Astrocyte of the spinal cord (primary cell): ENCODE measurements at regions not wholly inside any gene's neighbourhood (a gene's known extent, or its start where the extent isn't known, plus 50 kb on each side); places are given as distances from the start of the nearest gene placed in this dataset.

Experiments used
- DNase-seq: peaks from one replicate; pipeline ENCODE4 v3.0.0; 2011; ENCODE audit warnings: low read depth, low spot score
- H3K4me3 ChIP-seq: 2 replicates; pipeline ENCODE4 v1.5.1; 2011; ENCODE audit warnings: low read depth, mild to moderate bottlenecking, low read length, moderate library complexity
- CTCF ChIP-seq: IDR thresholded peaks from 2 replicates; pipeline ENCODE4 v1.5.1; 2012; ENCODE audit warnings: low read depth, mild to moderate bottlenecking, low read length, inconsistent platforms
- in situ Hi-C: cut with HindIII; loops from 2 replicates; pipeline ENCODE4 v1.10.0; 2017; ENCODE audit warnings: low sequenced_read_pairs

DNA sequence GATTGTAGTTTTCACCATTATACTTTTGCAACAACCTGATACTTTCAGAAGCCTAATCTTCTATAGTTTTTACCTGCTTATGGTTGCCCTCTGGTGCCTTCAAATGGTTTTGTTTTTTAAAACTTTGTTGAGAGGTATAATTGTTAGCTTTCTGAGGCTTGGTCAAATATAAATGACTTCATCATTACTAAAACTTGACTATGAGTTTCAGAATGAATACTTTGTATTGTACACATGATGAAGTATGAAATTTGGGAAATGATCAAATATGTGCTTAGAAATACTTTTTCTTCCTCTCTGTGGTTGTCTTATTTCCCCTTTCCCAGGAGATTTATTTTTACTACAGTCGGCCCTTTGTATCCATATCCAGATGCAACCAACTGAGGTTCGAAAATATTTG is 151.8 kb upstream of the B3GALT2 start:
- no peak for TF ChIP-seq CTCF
- in situ Hi-C loops: no loop called here
- DNase-seq: peak; percentile 47
- no peak overlapping the region for H3K4me3 ChIP-seq

DNA sequence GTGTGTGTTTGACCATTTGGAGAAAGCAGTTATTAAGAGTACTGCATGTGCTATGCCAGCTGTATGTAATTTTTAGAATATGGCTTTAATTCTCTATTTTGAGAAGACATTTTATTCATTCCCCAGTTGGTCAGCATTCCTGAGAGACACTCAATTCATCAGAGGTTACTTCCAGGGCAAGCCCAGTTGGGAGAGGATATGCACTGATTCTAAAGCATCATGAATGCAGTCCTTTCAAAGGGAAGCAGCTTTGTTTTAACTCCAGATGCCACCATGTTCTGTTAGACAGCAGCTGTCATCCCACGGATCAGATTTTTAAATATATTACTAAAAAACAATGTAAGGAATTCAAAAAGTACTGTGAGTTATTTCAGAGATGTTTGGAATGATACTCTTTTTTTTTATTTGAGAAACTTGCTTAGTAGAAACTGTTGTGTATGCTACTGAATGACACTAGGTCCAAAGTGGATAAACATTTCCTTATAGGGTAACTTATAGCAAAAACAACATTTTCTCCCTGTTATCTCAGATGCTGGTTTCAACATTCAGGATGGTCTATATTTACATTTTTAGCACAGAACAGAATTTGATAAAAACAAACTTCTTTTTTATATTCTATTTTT is 149.5 kb upstream of the B3GALT2 start:
- no peak overlapping the region for H3K4me3 ChIP-seq
- TF ChIP-seq CTCF: no peak
- peak; percentile 71 for DNase-seq
- in situ Hi-C loops: no loop called here

DNA sequence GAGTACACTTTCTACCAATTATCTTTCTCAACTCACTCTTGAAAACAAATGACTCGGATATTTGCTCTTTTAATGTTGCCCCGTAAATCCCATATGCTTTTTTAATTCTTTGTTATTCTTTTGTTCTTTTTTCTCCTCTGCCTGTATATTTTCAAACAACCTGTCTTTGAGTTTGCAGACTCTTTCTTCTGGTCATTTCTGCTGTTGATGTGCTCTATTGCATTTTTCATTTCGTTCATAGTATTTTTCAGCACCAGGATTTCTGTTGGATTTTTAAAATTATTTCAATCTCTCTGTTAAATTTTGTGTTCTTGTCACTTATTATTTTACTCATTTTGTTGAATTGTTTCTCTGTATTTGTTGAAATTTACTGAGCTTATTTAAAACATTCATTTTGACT is 146.8 kb upstream of the B3GALT2 start:
- no peak for TF ChIP-seq CTCF
- in situ Hi-C loops: no loop called here
- no peak overlapping the region for H3K4me3 ChIP-seq
- no peak for DNase-seq

- no peak for TF ChIP-seq CTCF
- DNase-seq: no peak
- in situ Hi-C loops: no loop called here
- H3K4me3 ChIP-seq: no peak overlapping the region
These were observed 139.9 kb upstream of the B3GALT2 start for GRCh38 chr1:193326296-193326695.

DNA sequence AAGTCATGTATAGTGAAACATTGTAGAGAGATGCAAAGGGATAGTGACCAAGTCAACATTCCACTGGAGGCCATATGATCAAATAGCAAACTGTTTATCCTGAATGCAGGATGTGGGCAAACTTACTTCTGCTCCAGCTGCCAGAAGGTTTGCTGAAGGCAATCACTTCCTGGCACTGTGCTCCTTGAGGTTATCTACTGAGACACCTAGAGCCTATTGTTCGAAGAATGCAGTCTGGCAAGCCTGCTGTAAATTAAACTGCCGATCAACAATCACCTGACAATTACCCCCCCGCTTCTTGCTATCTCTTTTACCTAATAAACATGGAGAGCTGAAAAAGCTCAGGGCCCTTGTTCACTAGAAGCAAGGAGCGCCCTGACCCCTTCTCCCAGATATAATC is 139.4 kb upstream of the B3GALT2 start:
- no peak for DNase-seq
- no peak overlapping the region for H3K4me3 ChIP-seq
- in situ Hi-C loops: no loop called here
- TF ChIP-seq CTCF: no peak

DNA sequence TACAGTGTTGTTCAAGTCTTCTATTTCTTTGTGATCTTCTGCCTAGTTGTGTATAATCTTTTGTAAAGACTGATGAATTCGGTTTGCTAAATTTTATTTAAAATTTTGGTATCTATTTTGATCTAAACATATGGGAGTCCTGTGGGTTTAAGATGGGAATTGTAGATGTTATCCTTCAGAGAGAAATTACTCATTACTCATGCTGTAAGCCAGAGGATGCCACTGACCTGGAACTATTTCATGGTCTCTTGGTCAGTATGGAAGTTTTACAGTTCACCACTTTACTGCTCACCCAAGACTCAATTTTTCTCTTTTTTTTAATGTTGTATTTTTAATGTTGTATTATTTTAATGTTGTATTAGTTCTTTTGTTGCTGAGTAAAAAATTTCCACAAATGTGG is 138.6 kb upstream of the B3GALT2 start:
- H3K4me3 ChIP-seq: no peak overlapping the region
- in situ Hi-C loops: no loop called here
- peak; percentile 19 for DNase-seq
- no peak for TF ChIP-seq CTCF

GRCh38 chr1:193322211-193322610 is 135.8 kb upstream of the B3GALT2 start:
- in situ Hi-C loops: no loop called here
- TF ChIP-seq CTCF: no peak
- H3K4me3 ChIP-seq: no peak overlapping the region
- DNase-seq: peak; percentile 78
